GM21619 (cell line): ENCODE measurements at regions not wholly inside any gene's neighbourhood (a gene's known extent, or its start where the extent isn't known, plus 50 kb on each side); places are given as distances from the start of the nearest gene placed in this dataset.

ENCODE experiments used
- ATAC-seq: cut with Tn5 transposase; IDR thresholded peaks from one replicate; pipeline ENCODE4 v1.9.1; 2021; ENCODE audit not compliant: unreplicated experiment

DNA sequence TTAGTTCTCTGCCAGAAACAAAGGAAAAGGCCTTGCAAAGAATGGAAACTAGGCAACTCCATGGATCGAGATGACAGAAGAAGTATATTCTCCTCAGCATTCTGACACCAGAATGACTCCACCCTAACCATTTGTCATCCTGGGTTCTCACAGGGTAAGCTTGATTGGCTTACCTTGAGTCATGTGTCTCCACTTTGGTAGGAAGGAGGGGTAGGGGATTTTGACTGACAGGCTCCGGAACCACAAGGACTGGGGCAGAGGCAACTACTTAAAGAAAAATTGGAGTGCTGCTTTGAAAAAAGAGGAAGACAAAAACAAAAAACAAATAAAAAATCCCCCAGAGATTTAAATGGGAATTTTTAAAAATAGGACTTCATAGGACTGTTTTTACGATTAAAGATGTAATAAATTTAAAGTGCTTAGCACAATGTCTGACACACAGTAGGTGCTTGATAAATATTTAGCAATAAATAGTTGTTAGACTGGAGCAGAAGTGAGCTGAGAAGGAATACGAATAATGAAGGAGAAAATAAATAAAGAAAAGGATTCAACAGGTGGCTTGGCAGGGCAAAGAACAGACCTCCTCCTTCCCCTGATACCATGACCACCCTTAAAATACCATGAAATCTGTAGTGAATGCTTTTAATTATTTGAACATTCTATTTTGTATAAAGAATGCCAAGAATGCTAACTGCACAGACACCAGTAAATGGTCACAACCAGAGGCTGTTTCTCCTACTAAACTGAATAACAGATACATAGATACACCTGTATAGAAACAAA lies 230.2 kb downstream of the CDCA7 start:
- no peak for ATAC-seq

- ATAC-seq, result no peak
Observed at GRCh38 chr2:173588931-173589369, 234.3 kb downstream of the CDCA7 start.

GRCh38 chr2:173589604-173590275 lies 235.1 kb downstream of the CDCA7 start:
- no peak for ATAC-seq

GRCh38 chr2:173590276-173590861 lies 235.7 kb downstream of the CDCA7 start:
- no peak for ATAC-seq

GRCh38 chr2:173593109-173593508 lies 238.4 kb downstream of the CDCA7 start:
- no peak for ATAC-seq

- no peak for ATAC-seq
Observed at GRCh38 chr2:173596244-173596643, 241.6 kb downstream of the CDCA7 start.

DNA sequence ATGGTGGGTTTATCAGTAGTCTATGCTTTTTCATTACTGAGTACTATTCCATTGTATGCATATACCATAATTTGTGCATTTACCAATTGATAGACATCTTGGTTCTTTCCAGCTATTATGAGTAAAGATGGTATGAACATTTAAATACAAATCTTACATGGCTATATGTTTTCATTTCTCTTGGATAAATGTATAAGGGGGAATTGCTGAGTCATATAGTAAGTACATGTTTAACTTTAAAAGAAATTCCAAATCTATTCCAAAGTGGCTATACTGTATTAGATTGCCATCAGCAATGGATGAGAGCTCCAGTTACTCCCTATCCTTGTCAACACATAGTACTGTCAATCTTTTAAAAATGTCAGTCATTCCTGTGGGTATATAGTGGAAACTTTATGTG lies 243.9 kb downstream of the CDCA7 start:
- ATAC-seq, result no peak

GRCh38 chr2:173599821-173600359 lies 245.2 kb downstream of the CDCA7 start:
- ATAC-seq, result no peak

- ATAC-seq, result no peak
Observed at GRCh38 chr2:173602153-173602795, 247.6 kb downstream of the CDCA7 start.

DNA sequence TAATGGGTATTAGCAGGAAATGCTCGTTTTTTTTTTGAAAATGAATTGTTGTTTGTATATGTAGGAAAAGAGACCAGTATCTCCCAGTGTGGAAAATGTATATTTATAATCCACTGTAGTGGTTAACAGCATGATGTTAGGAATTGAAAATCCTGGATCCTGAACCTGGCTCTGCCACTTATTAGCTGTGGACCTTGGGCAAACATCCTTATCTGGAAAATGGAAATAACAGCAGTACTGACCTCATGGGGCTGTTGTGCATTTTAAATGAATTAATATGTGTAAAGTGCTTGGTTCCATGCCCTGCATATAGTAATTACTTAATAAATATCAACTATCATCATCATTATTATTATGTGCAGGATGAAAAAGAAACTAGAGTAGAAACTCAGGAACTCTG lies 251.3 kb downstream of the CDCA7 start:
- ATAC-seq, result no peak

DNA sequence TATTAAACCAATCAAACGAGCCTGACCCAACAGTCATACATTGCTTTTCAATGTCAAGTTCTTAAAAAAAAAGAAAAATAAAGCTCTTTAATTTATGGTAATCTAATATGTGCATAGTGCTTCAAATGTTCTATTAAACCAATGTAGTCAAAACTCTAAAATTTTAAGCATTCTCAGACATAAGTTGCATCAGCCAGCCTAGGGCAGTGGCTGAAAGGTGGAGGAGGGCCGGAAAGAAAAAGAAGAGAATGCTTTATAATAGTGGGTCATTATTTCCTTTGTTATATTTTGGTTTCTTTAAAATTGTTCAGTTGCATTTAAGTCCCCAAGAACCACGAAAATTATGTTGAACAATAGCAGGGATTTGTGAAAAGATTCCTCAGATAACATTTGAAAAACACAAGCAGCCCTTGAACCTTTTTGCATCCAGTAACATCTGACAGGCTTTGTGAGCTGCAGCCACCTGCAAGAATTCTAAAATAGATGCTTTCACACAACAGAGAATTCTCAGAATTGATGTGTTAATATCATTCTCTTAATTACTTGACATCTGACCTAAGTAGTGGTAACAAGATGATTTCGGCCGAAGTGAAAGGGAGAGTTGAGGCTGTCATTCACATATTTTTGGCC lies 252.1 kb downstream of the CDCA7 start:
- no peak for ATAC-seq

GRCh38 chr2:173607606-173608311 lies 253.1 kb downstream of the CDCA7 start:
- ATAC-seq, result no peak

- no peak for ATAC-seq
Observed at GRCh38 chr2:173611121-173611520, 256.4 kb downstream of the CDCA7 start.

DNA sequence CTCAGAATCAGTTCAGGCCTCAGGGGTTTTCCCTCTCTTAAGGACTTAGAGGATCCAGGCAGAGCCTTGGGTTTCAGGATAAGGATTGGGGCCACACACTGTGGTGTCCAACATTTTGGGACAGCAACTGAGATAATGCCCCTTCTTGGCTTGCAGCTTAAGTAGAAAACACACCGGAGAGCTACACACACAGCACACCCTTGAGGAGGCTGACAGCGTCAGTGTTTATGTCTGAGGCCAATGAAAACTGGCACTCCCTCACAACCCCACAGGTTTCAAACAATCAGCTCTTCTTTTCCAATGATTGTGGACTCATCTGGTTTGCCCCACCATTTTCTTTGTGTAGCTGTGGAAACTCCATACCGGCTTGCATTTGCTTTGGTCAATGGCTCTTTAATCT lies 257.7 kb downstream of the CDCA7 start:
- no peak for ATAC-seq

DNA sequence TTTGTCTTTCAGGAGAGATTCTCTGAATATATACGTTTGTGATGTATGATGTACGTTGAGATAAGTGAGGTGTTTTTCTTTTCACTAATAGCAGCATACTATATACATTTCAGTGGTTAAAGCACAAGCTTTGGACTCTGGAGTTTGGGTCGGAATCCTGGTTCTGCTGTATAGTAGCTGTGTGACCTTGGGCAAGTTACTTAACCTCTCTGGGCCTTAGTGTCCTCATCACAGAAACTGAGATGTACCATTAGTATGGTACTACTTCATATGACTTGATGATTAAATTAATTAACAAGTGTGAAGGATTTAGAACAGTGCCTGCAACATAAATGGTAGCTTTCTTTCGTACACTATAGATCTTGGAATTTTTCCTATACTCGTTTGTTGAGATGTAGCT lies 258.7 kb downstream of the CDCA7 start:
- ATAC-seq, result no peak

DNA sequence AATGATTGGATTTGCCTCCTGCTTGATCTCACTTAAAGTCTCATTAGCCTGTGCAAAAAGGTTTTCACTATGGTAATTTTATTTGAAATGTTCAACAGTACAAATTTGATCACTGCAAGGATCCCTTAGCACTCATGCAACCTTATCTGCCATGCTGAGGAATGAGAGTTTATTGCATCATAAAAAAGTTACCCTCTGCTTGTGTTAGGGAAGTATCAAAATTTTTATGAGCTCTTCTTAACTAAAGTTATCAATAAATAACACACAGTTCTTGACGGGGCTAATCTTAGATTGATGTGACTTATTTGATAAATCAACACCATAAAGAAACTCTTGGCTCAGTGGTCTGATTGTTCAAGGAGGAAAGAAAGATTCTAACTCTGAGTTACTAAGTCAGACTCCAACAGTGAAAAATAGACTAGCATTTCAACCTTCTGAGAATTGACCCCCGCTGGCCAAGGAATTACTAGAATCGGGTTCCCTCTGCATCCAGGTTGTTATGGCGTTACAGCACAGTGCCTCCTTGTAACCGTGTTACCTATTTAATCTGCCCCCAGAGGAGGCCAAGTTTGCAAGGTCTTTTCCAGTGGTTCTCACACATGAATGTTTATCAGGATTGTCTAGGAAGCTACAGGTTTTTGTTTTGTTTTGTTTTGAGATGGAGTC lies 259.7 kb downstream of the CDCA7 start:
- no peak for ATAC-seq

- no peak for ATAC-seq
Observed at GRCh38 chr2:173623438-173624319, 269.0 kb downstream of the CDCA7 start.

- ATAC-seq, result no peak
Observed at GRCh38 chr2:173625315-173625714, 270.6 kb downstream of the CDCA7 start.

GRCh38 chr2:173629076-173629475 lies 274.4 kb downstream of the CDCA7 start:
- no peak for ATAC-seq
